ENCODE measurements at regions not wholly inside any gene's neighbourhood (a gene's known extent, or its start where the extent isn't known, plus 50 kb on each side); places are given as distances from the start of the nearest gene placed in this dataset.
A peak's percentile ranks its signal among the peaks of the same experiment; 100 is the strongest.

- no peak for FAIRE-seq
- no TSS peak for BruUV-seq (replicated peaks)
Measured at GRCh38 chr10:28906415-28906814, 229.1 kb downstream of the BAMBI start.

More at GRCh38 chr10:28906415-28906814, 229.1 kb downstream of the BAMBI start:
- H3K27me3 ChIP-seq (ENCODE audit: control insufficient read depth in 2 of 2, insufficient read depth in 2 of 2, low read length in 2 of 2), result no peaks in the 10 kb centered on the region
- H3K79me2 ChIP-seq (ENCODE audit: control insufficient read depth, insufficient read depth, low read length), result no peaks in the 10 kb centered on the region
- ChIA-PET CTCF (ENCODE audit: low intra/inter-chr PET ratio) (interaction anchor here (0.7 kb wide), 1 partner anchor 23 kb away, joined by 3 read pairs; no protein-coding TSS in a partner anchor), POLR2A (interaction anchor here (0.7 kb wide), 1 partner anchor 15 kb away, joined by 3 read pairs; no protein-coding TSS in a partner anchor)
- H3K9ac ChIP-seq (ENCODE audit: insufficient read depth in 1 of 2, low read depth in 2 of 2, low read length in 2 of 2), result no peak overlapping the region
- H3K9me1 ChIP-seq (ENCODE audit: control insufficient read depth, insufficient read depth, low read length), result no peaks in the 10 kb centered on the region
- peak overlapping the region; percentile 87 for H2AFZ ChIP-seq (ENCODE audit: low read depth, low read length)
- DNase-seq (ENCODE audit: extremely low read depth in 1 of 4, low spot score in 3 of 4), result no peak
- no peaks in the 10 kb centered on the region for H3K9me3 ChIP-seq (replicated peaks; ENCODE audit: control insufficient read depth, insufficient read depth, low read depth, low read length)
- in situ Hi-C loops (cut with MboI), result no loop called here
- H3K4me2 ChIP-seq (ENCODE audit: insufficient read depth, low read length), result peak overlapping the region; percentile 41; the same call in 1 of the 2 replicates
- WGBS (ENCODE audit: insufficient coverage, low coverage, missing lambda C conversion rate), result 63% methylated on average over 4 of the region's 4 CpGs
- TF ChIP-seq SRSF9 (IDR thresholded peaks at IDR 0.05; ENCODE audit: borderline replicate concordance, low read depth, low read length), result no peak
- no peak for TF ChIP-seq BDP1 (IDR thresholded peaks at IDR 0.05; ENCODE audit: insufficient read depth, insufficient read length)
- no peak for TF ChIP-seq CBFA2T2 (conservative IDR thresholded peaks at IDR 0.05)
- no peak for TF ChIP-seq NFYB (IDR thresholded peaks at IDR 0.05; ENCODE audit: extremely low read depth, insufficient read length)
- no peak for TF ChIP-seq PKNOX1 (IDR thresholded peaks at IDR 0.05)
- TF ChIP-seq SMC3 (conservative IDR thresholded peaks at IDR 0.05; ENCODE audit: insufficient read depth, low read depth, low read length), result no peak
- TF ChIP-seq CEBPB (tag; IDR thresholded peaks at IDR 0.05), result no peak
- no peak for TF ChIP-seq RAD21 (CRISPR knock-in tag; conservative IDR thresholded peaks at IDR 0.05 in 1 of 2, IDR thresholded peaks at IDR 0.05 in 1 of 2)
- TF ChIP-seq ZC3H4 (CRISPR knock-in tag; IDR thresholded peaks at IDR 0.05; ENCODE audit: borderline replicate concordance), result no peak
- TF ChIP-seq MXD1 (CRISPR knock-in tag; IDR thresholded peaks at IDR 0.05; ENCODE audit: borderline replicate concordance, poor library complexity, severe bottlenecking), result no peak
- TF ChIP-seq HDAC3 (IDR thresholded peaks at IDR 0.05; ENCODE audit: borderline replicate concordance, partially characterized antibody), result no peak
- no peak for TF ChIP-seq MITF (IDR thresholded peaks at IDR 0.05)
- no peak for TF ChIP-seq ARID1B (IDR thresholded peaks at IDR 0.05)
- no peak for TF ChIP-seq GABPA (tag; conservative IDR thresholded peaks at IDR 0.05; ENCODE audit: low read depth)
- no peak for TF ChIP-seq EZH2 (IDR thresholded peaks at IDR 0.05; ENCODE audit: borderline replicate concordance, low read depth, low read length)
- no peaks in the 10 kb centered on the region for H3K36me3 ChIP-seq (ENCODE audit: control insufficient read depth, insufficient read depth, low read length)
- no peak overlapping the region for H3K27ac ChIP-seq (ENCODE audit: extremely low read depth, low read depth, low read length)
- H3K4me1 ChIP-seq (replicated peaks in 1 of 2; ENCODE audit: control insufficient read depth in 2 of 2, insufficient read depth in 2 of 2, low read length in 2 of 2), result peaks cover 4 to 12% of the 10 kb centered on the region in 2 experiments; a peak in 3 of 5 replicates
- no peaks in the 10 kb centered on the region for H4K20me1 ChIP-seq (replicated peaks; ENCODE audit: control insufficient read depth, insufficient read depth, low read length)
- H3K4me3 ChIP-seq, result no peak overlapping the region
- intact Hi-C loops (cut with micrococcal nuclease), result no loop called here
- no peak; the same call in 2 of the 3 replicates for ATAC-seq
